MM.1S (cell line): ENCODE measurements at regions not wholly inside any gene's neighbourhood (a gene's known extent, or its start where the extent isn't known, plus 50 kb on each side); places are given as distances from the start of the nearest gene placed in this dataset.

ENCODE experiments used
- DNase-seq: peaks from one replicate; pipeline ENCODE4 v3.0.0-alpha.2; 2015
- H2AFZ ChIP-seq: fragments of 300-600 bp; sonication (generic); 2 replicates; pipeline ENCODE4 v1.6.0; 2016; ENCODE audit warnings: antibody characterized with exemption, low read length
- H3F3A ChIP-seq: fragments of 300-600 bp; sonication (generic); 2 replicates; pipeline ENCODE4 v1.6.1; 2016; ENCODE audit warnings: mild to moderate bottlenecking, antibody characterized with exemption, low read length, moderate library complexity, mixed read lengths; ENCODE audit not compliant: insufficient read depth
- H3K27ac ChIP-seq: fragments of 300-600 bp; sonication (generic); 2 replicates; pipeline ENCODE4 v1.5.1; 2016; ENCODE audit warnings: mild to moderate bottlenecking, low read length
- H3K27me3 ChIP-seq: fragments of 300-600 bp; sonication (generic); replicated peaks from 2 replicates; pipeline ENCODE4 v1.6.0; 2016; ENCODE audit warnings: low read length; ENCODE audit not compliant: insufficient read depth
- H3K36me3 ChIP-seq: fragments of 300-600 bp; sonication (generic); replicated peaks from 2 replicates; pipeline ENCODE4 v1.6.1; 2016; ENCODE audit warnings: mild to moderate bottlenecking, low read length, mixed read lengths; ENCODE audit not compliant: insufficient read depth
- H3K4me1 ChIP-seq: fragments of 300-600 bp; sonication (generic); 2 replicates; pipeline ENCODE4 v1.6.1; 2016; ENCODE audit warnings: low read length, mixed read lengths
- H3K4me2 ChIP-seq: fragments of 300-600 bp; sonication (generic); 2 replicates; pipeline ENCODE4 v1.6.0; 2016; ENCODE audit warnings: low read depth, low read length
- H3K4me3 ChIP-seq: fragments of 300-600 bp; sonication (generic); 2 replicates; pipeline ENCODE4 v1.5.1; 2016; ENCODE audit warnings: low read length, mixed read lengths
- H3K79me2 ChIP-seq: fragments of 300-600 bp; sonication (generic); 2 replicates; pipeline ENCODE4 v1.6.1; 2016; ENCODE audit warnings: mixed run types, low read length, mixed read lengths
- H3K9ac ChIP-seq: fragments of 300-600 bp; sonication (generic); 2 replicates; pipeline ENCODE4 v1.6.1; 2016; ENCODE audit warnings: low read length, mixed read lengths
- H3K9me2 ChIP-seq: fragments of 300-600 bp; sonication (generic); replicated peaks from 2 replicates; pipeline ENCODE4 v1.6.1; 2016; ENCODE audit warnings: mild to moderate bottlenecking, low read length, mixed read lengths; ENCODE audit not compliant: insufficient read depth
- H3K9me3 ChIP-seq: fragments of 300-600 bp; sonication (generic); replicated peaks from 2 replicates; pipeline ENCODE4 v1.6.1; 2016; ENCODE audit warnings: mild to moderate bottlenecking, low read length, mixed read lengths; ENCODE audit not compliant: insufficient read depth
- H4K20me1 ChIP-seq: fragments of 300-600 bp; sonication (generic); 2 replicates; pipeline ENCODE4 v1.6.1; 2016; ENCODE audit warnings: mild to moderate bottlenecking, low read length, moderate library complexity, mixed read lengths; ENCODE audit not compliant: insufficient read depth
- CTCF ChIP-seq: fragments of 300-600 bp; sonication (generic); IDR thresholded peaks from 2 replicates; pipeline ENCODE4 v1.5.1; 2016; ENCODE audit warnings: antibody characterized with exemption, low read length, mixed read lengths
- EZH2 ChIP-seq: fragments of 300-600 bp; sonication (generic); optimal IDR thresholded peaks from 2 replicates; pipeline ENCODE3; 2017; ENCODE audit warnings: low read depth, mild to moderate bottlenecking, antibody characterized with exemption, low read length, mixed read lengths
- EZH2phosphoT487 ChIP-seq: fragments of 300-600 bp; sonication (generic); IDR thresholded peaks from 2 replicates; pipeline ENCODE4 v1.6.1; 2018; ENCODE audit warnings: antibody characterized with exemption, low read length

GRCh38 chr14:97916669-97917568 lies 1119.7 kb downstream of the VRK1 start:
- no peak for DNase-seq
- Histone ChIP-seq H3K9ac (no peak overlapping the region), H3F3A (no peaks in the 10 kb centered on the region), H3K27ac (no peak overlapping the region), H3K9me3 (no peaks in the 10 kb centered on the region), H3K36me3 (no peaks in the 10 kb centered on the region), H3K27me3 (no peaks in the 10 kb centered on the region), H3K4me2 (no peak overlapping the region), H3K79me2 (no peaks in the 10 kb centered on the region), H3K4me3 (no peak overlapping the region), H2AFZ (no peak overlapping the region), H3K4me1 (no peaks in the 10 kb centered on the region), H3K9me2 (no peaks in the 10 kb centered on the region), H4K20me1 (no peaks in the 10 kb centered on the region)
- TF ChIP-seq CTCF (no peak), EZH2phosphoT487 (no peak), EZH2 (no peak)

- H4K20me1 ChIP-seq, result no peaks in the 10 kb centered on the region
- no peak overlapping the region for H3K9ac ChIP-seq
- no peak for TF ChIP-seq CTCF
- TF ChIP-seq EZH2, result no peak
- TF ChIP-seq EZH2phosphoT487, result no peak
- no peaks in the 10 kb centered on the region for H3K9me3 ChIP-seq
- H3K79me2 ChIP-seq, result no peaks in the 10 kb centered on the region
- DNase-seq, result no peak
- H3K4me3 ChIP-seq, result no peak overlapping the region
- no peaks in the 10 kb centered on the region for H3K36me3 ChIP-seq
- H2AFZ ChIP-seq, result no peak overlapping the region
- no peak overlapping the region for H3K4me2 ChIP-seq
- no peaks in the 10 kb centered on the region for H3K9me2 ChIP-seq
- no peak overlapping the region for H3K27ac ChIP-seq
- no peaks in the 10 kb centered on the region for H3K27me3 ChIP-seq
- H3F3A ChIP-seq, result no peaks in the 10 kb centered on the region
- no peaks in the 10 kb centered on the region for H3K4me1 ChIP-seq
Observed at GRCh38 chr14:97920201-97920600, 1123.0 kb downstream of the VRK1 start.

DNA sequence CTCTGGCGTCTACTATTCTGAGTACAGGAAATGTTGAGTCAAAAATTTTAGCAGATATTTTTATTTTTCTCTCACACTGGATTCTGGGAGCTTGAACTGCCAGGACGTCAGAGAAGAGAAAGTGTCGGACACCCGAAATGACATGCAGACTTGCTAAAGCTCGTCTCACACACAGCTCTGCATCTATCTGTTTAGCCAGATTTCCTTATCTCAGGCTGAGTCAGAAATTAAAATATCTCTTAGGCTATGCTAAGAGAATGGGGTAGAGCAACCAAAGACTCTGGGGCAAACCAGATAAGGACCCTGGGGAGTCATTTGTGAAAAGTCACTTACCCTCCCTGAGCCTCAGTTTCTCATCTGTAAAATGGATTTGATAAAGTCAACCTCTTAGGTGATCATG lies 1124.1 kb downstream of the VRK1 start:
- no peaks in the 10 kb centered on the region for H3F3A ChIP-seq
- H3K9me2 ChIP-seq, result no peaks in the 10 kb centered on the region
- no peaks in the 10 kb centered on the region for H4K20me1 ChIP-seq
- no peaks in the 10 kb centered on the region for H3K36me3 ChIP-seq
- no peak overlapping the region for H3K4me3 ChIP-seq
- no peak overlapping the region for H3K27ac ChIP-seq
- no peaks in the 10 kb centered on the region for H3K79me2 ChIP-seq
- no peak overlapping the region for H2AFZ ChIP-seq
- H3K9ac ChIP-seq, result no peak overlapping the region
- TF ChIP-seq EZH2phosphoT487 (no peak), CTCF (no peak), EZH2 (no peak)
- no peak overlapping the region for H3K4me2 ChIP-seq
- no peak for DNase-seq
- H3K4me1 ChIP-seq, result no peaks in the 10 kb centered on the region
- no peaks in the 10 kb centered on the region for H3K27me3 ChIP-seq
- H3K9me3 ChIP-seq, result no peaks in the 10 kb centered on the region
